ENCODE measurements at regions not wholly inside any gene's neighbourhood (a gene's known extent, or its start where the extent isn't known, plus 50 kb on each side); places are given as distances from the start of the nearest gene placed in this dataset.

- peaks cover 0 to 32% (median 13%) of the 10 kb centered on the region in 4 donors for H3K4me1 ChIP-seq
- no peaks in the 10 kb centered on the region for H3K27me3 ChIP-seq
- no peaks in the 10 kb centered on the region for H3K9me3 ChIP-seq
- no peak overlapping the region for H3K4me3 ChIP-seq
- H3K27ac ChIP-seq = no peak overlapping the region
- DNase-seq (ENCODE audit: low spot score in 2 of 2) = no peak
- WGBS, 2 donors = 97 to 100% methylated on average over 1 of the region's 1 CpG
- TF ChIP-seq EP300 (IDR thresholded peaks at IDR 0.05) (no peak), CTCF (IDR thresholded peaks at IDR 0.05) (no peak), POLR2A (IDR thresholded peaks at IDR 0.05) (no peak)
- no peaks in the 10 kb centered on the region for H3K36me3 ChIP-seq
Measured at GRCh38 chr9:96175001-96175400, 127.0 kb downstream of the HSD17B3 start.

- Histone ChIP-seq H3K9me3 (no peaks in the 10 kb centered on the region), H3K4me1 (peaks cover 0 to 38% (median 13%) of the 10 kb centered on the region in 4 donors), H3K4me3 (no peak overlapping the region), H3K36me3 (no peaks in the 10 kb centered on the region), H3K27ac (no peak overlapping the region), H3K27me3 (no peaks in the 10 kb centered on the region)
- no peak for DNase-seq (ENCODE audit: low spot score in 2 of 2)
- 93 to 95% methylated on average over 3 of the region's 3 CpGs for WGBS, 2 donors
- TF ChIP-seq EP300 (IDR thresholded peaks at IDR 0.05) (no peak), POLR2A (IDR thresholded peaks at IDR 0.05) (no peak), CTCF (IDR thresholded peaks at IDR 0.05) (no peak)
Measured at GRCh38 chr9:96174371-96174770, 127.6 kb downstream of the HSD17B3 start.

GRCh38 chr9:96173640-96174039, 128.3 kb downstream of the HSD17B3 start:
- Histone ChIP-seq H3K27me3 (no peaks in the 10 kb centered on the region), H3K9me3 (no peaks in the 10 kb centered on the region), H3K4me1 (peaks cover 0 to 45% (median 13%) of the 10 kb centered on the region in 4 donors), H3K27ac (no peak overlapping the region), H3K36me3 (no peaks in the 10 kb centered on the region), H3K4me3 (no peak overlapping the region)
- 87 to 88% methylated on average over 7 of the region's 7 CpGs for WGBS, 2 donors
- no peak for TF ChIP-seq EP300 (IDR thresholded peaks at IDR 0.05)
- no peak for TF ChIP-seq POLR2A (IDR thresholded peaks at IDR 0.05)
- no peak for TF ChIP-seq CTCF (IDR thresholded peaks at IDR 0.05)
- DNase-seq (ENCODE audit: low spot score in 2 of 2) = no peak

GRCh38 chr9:96172797-96173196, 129.2 kb downstream of the HSD17B3 start:
- Histone ChIP-seq H3K36me3 (no peaks in the 10 kb centered on the region), H3K4me1 (peaks cover 0 to 42% (median 12%) of the 10 kb centered on the region in 4 donors), H3K27ac (no peak overlapping the region), H3K4me3 (no peak overlapping the region), H3K27me3 (no peaks in the 10 kb centered on the region), H3K9me3 (no peaks in the 10 kb centered on the region)
- no peak for TF ChIP-seq POLR2A (IDR thresholded peaks at IDR 0.05)
- no peak for TF ChIP-seq CTCF (IDR thresholded peaks at IDR 0.05)
- TF ChIP-seq EP300 (IDR thresholded peaks at IDR 0.05) = no peak
- no peak for DNase-seq (ENCODE audit: low spot score in 2 of 2)
- 96 to 99% methylated on average over 5 of the region's 5 CpGs for WGBS, 2 donors

DNA sequence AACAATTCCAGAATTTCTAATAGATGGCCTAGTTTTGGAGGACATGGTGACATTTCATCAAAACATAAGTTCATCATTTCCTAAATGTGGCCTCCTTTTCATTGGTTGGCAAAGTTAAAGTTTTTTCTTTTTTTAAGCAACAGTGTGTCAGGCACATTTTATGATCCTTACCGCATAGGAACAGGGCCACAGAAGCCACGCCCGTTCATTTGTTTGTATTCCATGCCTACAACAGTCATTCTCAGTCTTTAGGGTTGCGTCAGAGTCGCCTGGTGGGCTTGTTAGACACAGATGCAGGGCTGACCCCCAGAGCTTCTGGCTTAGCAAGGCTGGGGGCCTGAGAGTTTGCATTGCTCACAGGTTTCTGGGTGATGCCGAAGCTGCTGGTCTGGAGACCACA, 130.2 kb downstream of the HSD17B3 start:
- Histone ChIP-seq H3K27ac (peak overlapping the region in 1 of 4 donors; percentile 51), H3K4me3 (no peak overlapping the region), H3K4me1 (peaks cover 0 to 32% (median 5%) of the 10 kb centered on the region in 4 donors), H3K27me3 (no peaks in the 10 kb centered on the region), H3K36me3 (no peaks in the 10 kb centered on the region), H3K9me3 (no peaks in the 10 kb centered on the region)
- no peak for DNase-seq (ENCODE audit: low spot score in 2 of 2)
- no peak for TF ChIP-seq POLR2A (IDR thresholded peaks at IDR 0.05)
- no peak for TF ChIP-seq EP300 (IDR thresholded peaks at IDR 0.05)
- TF ChIP-seq CTCF (IDR thresholded peaks at IDR 0.05) = no peak
- 79 to 81% methylated on average over 6 of the region's 6 CpGs for WGBS, 2 donors

Data from tibial nerve (tissue), 4 donors.